OCI-LY3 (cell line): ENCODE measurements at regions not wholly inside any gene's neighbourhood (a gene's known extent, or its start where the extent isn't known, plus 50 kb on each side); places are given as distances from the start of the nearest gene placed in this dataset.
"Not testable (repeated sequence)": the region's sequence is repeated elsewhere in the genome, so short reads cannot be mapped to it uniquely, and the experiment has no call there.

Experiments
- EZH2phosphoT487 ChIP-seq: fragments of 200-600 bp; shearing (Covaris generic); IDR thresholded peaks from 2 replicates; pipeline ENCODE4 v1.6.1; 2018; ENCODE audit warnings: antibody characterized with exemption, mixed run types, low read depth
- TF ChIP-seq, protein P1 (sequence below): fragments of 200-600, 300-600 bp; sonication (generic); IDR thresholded peaks from 2 replicates; pipeline ENCODE4 v1.5.1; 2014; ENCODE audit warnings: antibody characterized with exemption, low read length, low read depth

- TF ChIP-seq, protein P1, sequence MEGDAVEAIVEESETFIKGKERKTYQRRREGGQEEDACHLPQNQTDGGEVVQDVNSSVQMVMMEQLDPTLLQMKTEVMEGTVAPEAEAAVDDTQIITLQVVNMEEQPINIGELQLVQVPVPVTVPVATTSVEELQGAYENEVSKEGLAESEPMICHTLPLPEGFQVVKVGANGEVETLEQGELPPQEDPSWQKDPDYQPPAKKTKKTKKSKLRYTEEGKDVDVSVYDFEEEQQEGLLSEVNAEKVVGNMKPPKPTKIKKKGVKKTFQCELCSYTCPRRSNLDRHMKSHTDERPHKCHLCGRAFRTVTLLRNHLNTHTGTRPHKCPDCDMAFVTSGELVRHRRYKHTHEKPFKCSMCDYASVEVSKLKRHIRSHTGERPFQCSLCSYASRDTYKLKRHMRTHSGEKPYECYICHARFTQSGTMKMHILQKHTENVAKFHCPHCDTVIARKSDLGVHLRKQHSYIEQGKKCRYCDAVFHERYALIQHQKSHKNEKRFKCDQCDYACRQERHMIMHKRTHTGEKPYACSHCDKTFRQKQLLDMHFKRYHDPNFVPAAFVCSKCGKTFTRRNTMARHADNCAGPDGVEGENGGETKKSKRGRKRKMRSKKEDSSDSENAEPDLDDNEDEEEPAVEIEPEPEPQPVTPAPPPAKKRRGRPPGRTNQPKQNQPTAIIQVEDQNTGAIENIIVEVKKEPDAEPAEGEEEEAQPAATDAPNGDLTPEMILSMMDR, result not testable (repeated sequence)
- TF ChIP-seq EZH2phosphoT487, result not testable (repeated sequence)
These were observed 123.6 kb upstream of the METTL14 start for GRCh38 chr4:118561559-118561958.
